Left lung (tissue), 4 donors: ENCODE measurements at regions not wholly inside any gene's neighbourhood (a gene's known extent, or its start where the extent isn't known, plus 50 kb on each side); places are given as distances from the start of the nearest gene placed in this dataset.

ENCODE experiments used
- ATAC-seq: fragments of 200-7000 bp; cut with Tn5 transposase; one replicate; pipeline ENCODE4 v1.9.1; 2020; ENCODE audit warnings: moderate library complexity
- DNase-seq, 4 donors: peaks; one replicate each; pipeline ENCODE4 v3.0.0-alpha.2; 2013 to 2020
- H3K27ac ChIP-seq, 2 donors: fragments of 200-600 bp; sonication (generic) in 1 of 2; one replicate each; pipeline versions ENCODE4 v1.5.0 to v1.8.0; 2020 to 2021
- H3K27me3 ChIP-seq, 2 donors: fragments of 200-600 bp; sonication (generic) in 1 of 2; one replicate each; pipeline versions ENCODE4 v1.5.0 to v1.8.0; 2020 to 2021
- H3K36me3 ChIP-seq, 2 donors: fragments of 200-600 bp; sonication (generic) in 1 of 2; one replicate each; pipeline versions ENCODE4 v1.5.0 to v1.8.0; 2020 to 2021
- H3K4me1 ChIP-seq, 2 donors: fragments of 200-600 bp; one replicate each; pipeline ENCODE4 v1.8.0; 2021
- H3K4me3 ChIP-seq, 2 donors: fragments of 200-600 bp; sonication (generic) in 1 of 2; one replicate each; pipeline versions ENCODE4 v1.5.0 to v1.8.0; 2020 to 2021; ENCODE audit warnings: mild to moderate bottlenecking in 1 of 2
- H3K9me3 ChIP-seq, 2 donors: fragments of 200-600 bp; sonication (generic) in 1 of 2; one replicate each; pipeline versions ENCODE4 v1.5.0 to v1.8.0; 2020 to 2021
- CTCF ChIP-seq, 2 donors: fragments of 200-600 bp; sonication (generic) in 1 of 2; IDR thresholded peaks; one replicate each; pipeline versions ENCODE4 v1.5.0 to v1.8.0; 2021; ENCODE audit warnings: antibody characterized with exemption in 2 of 2
- intact Hi-C, 2 donors: fragments of 100-400 bp; cut with DNase I; formaldehyde crosslinking; loops; one replicate each; pipeline versions ENCODE4 v1.11.2 to v1.14.2; 2022
- donor health status: DM: no; HTN: yes; CAD: no.
- donor health status: DM: no; HTN: no; CAD: no.

GRCh38 chr2:41764131-41764530 lies 283.7 kb upstream of the PKDCC start:
- intact Hi-C loops, result no loop called here
- H3K4me1 ChIP-seq, result no peaks in the 10 kb centered on the region
- peak in 1 of 4 donors; percentile 11 for DNase-seq

GRCh38 chr2:41764919-41765318 lies 282.9 kb upstream of the PKDCC start:
- Histone ChIP-seq H3K4me1 (no peaks in the 10 kb centered on the region), H3K27me3 (no peaks in the 10 kb centered on the region), H3K4me3 (no peak overlapping the region), H3K36me3 (no peaks in the 10 kb centered on the region), H3K27ac (no peak overlapping the region), H3K9me3 (no peaks in the 10 kb centered on the region)
- TF ChIP-seq CTCF (IDR thresholded peaks at IDR 0.05), result no peak
- intact Hi-C loops, result no loop called here
- DNase-seq (no peak), ATAC-seq (no peak)

More at GRCh38 chr2:41764131-41764530, 283.7 kb upstream of the PKDCC start:
- Histone ChIP-seq H3K4me3 (no peak overlapping the region), H3K27ac (no peak overlapping the region), H3K36me3 (no peaks in the 10 kb centered on the region), H3K9me3 (no peaks in the 10 kb centered on the region), H3K27me3 (no peaks in the 10 kb centered on the region)
- no peak for ATAC-seq
- no peak for TF ChIP-seq CTCF (IDR thresholded peaks at IDR 0.05)

GRCh38 chr2:41768310-41768709 lies 279.5 kb upstream of the PKDCC start:
- Histone ChIP-seq H3K4me1 (no peaks in the 10 kb centered on the region), H3K4me3 (no peak overlapping the region), H3K27me3 (no peaks in the 10 kb centered on the region), H3K36me3 (no peaks in the 10 kb centered on the region), H3K9me3 (no peaks in the 10 kb centered on the region), H3K27ac (no peak overlapping the region)
- ATAC-seq, result no peak
- intact Hi-C loops, result no loop called here
- no peak for TF ChIP-seq CTCF (IDR thresholded peaks at IDR 0.05)
- no peak for DNase-seq

GRCh38 chr2:41771710-41772109 lies 276.1 kb upstream of the PKDCC start:
- TF ChIP-seq CTCF (IDR thresholded peaks at IDR 0.05), result no peak
- no peak for DNase-seq

GRCh38 chr2:41772697-41773096 lies 275.1 kb upstream of the PKDCC start:
- DNase-seq, result no peak
- Histone ChIP-seq H3K4me3 (no peak overlapping the region), H3K36me3 (no peaks in the 10 kb centered on the region), H3K27ac (no peak overlapping the region), H3K4me1 (no peaks in the 10 kb centered on the region), H3K9me3 (no peaks in the 10 kb centered on the region), H3K27me3 (no peaks in the 10 kb centered on the region)
- TF ChIP-seq CTCF (IDR thresholded peaks at IDR 0.05), result no peak
- intact Hi-C loops, result no loop called here
- no peak for ATAC-seq

More at GRCh38 chr2:41771710-41772109, 276.1 kb upstream of the PKDCC start:
- H3K9me3 ChIP-seq, result no peaks in the 10 kb centered on the region
- H3K27ac ChIP-seq, result no peak overlapping the region
- intact Hi-C loops, result no loop called here
- no peak overlapping the region for H3K4me3 ChIP-seq
- ATAC-seq, result no peak
- no peaks in the 10 kb centered on the region for H3K4me1 ChIP-seq
- H3K36me3 ChIP-seq, result no peaks in the 10 kb centered on the region
- no peaks in the 10 kb centered on the region for H3K27me3 ChIP-seq
